WI38 (cell line): ENCODE measurements at regions not wholly inside any gene's neighbourhood (a gene's known extent, or its start where the extent isn't known, plus 50 kb on each side); places are given as distances from the start of the nearest gene placed in this dataset.

Source experiments
- H3K4me3 ChIP-seq: 2 replicates; pipeline ENCODE4 v1.5.1; 2011; ENCODE audit warnings: low read depth, mild to moderate bottlenecking, control low read depth, low read length
- CTCF ChIP-seq: IDR thresholded peaks from 2 replicates; pipeline ENCODE4 v1.5.1; 2012; ENCODE audit warnings: low read depth, mild to moderate bottlenecking, control low read depth, low read length

GRCh38 chr6:28764761-28765282 is 159.0 kb downstream of the TRIM27 start:
- no peak overlapping the region for H3K4me3 ChIP-seq
- no peak for TF ChIP-seq CTCF

GRCh38 chr6:28765978-28766351 is 157.8 kb downstream of the TRIM27 start:
- no peak overlapping the region for H3K4me3 ChIP-seq
- TF ChIP-seq CTCF: no peak

GRCh38 chr6:28766426-28766825 is 157.4 kb downstream of the TRIM27 start:
- TF ChIP-seq CTCF: no peak
- no peak overlapping the region for H3K4me3 ChIP-seq

- no peak for TF ChIP-seq CTCF
- no peak overlapping the region for H3K4me3 ChIP-seq
These were observed 156.7 kb downstream of the TRIM27 start for GRCh38 chr6:28767133-28767532.

- H3K4me3 ChIP-seq: no peak overlapping the region
- TF ChIP-seq CTCF: no peak
These were observed 156.1 kb downstream of the TRIM27 start for GRCh38 chr6:28767691-28768090.

- no peak overlapping the region for H3K4me3 ChIP-seq
- no peak for TF ChIP-seq CTCF
These were observed 155.4 kb downstream of the TRIM27 start for GRCh38 chr6:28768187-28768913.

- no peak overlapping the region for H3K4me3 ChIP-seq
- TF ChIP-seq CTCF: no peak
These were observed 154.0 kb downstream of the TRIM27 start for GRCh38 chr6:28769626-28770402.
